Panc1 (cell line): ENCODE measurements at regions not wholly inside any gene's neighbourhood (a gene's known extent, or its start where the extent isn't known, plus 50 kb on each side); places are given as distances from the start of the nearest gene placed in this dataset.

ENCODE experiments used
- CTCF ChIP-seq: fragments of 450-650 bp; IDR thresholded peaks from 2 replicates; pipeline ENCODE4 v1.5.1; 2017; ENCODE audit warnings: mild to moderate bottlenecking
- POLR2AphosphoS5 ChIP-seq: IDR thresholded peaks from 2 replicates; pipeline ENCODE4 v1.6.1; 2012; ENCODE audit warnings: mild to moderate bottlenecking, low read depth, low read length, moderate library complexity
- REST ChIP-seq, 2 experiments: IDR thresholded peaks; 2 replicates each; pipeline ENCODE4 v1.6.1; 2011 to 2012; ENCODE audit warnings: low read depth in 2 of 2, control low read depth in 1 of 2, low read length in 1 of 2, mild to moderate bottlenecking in 1 of 2, moderate library complexity in 1 of 2; ENCODE audit not compliant: insufficient read depth in 1 of 2
- SIN3A ChIP-seq: IDR thresholded peaks from 2 replicates; pipeline ENCODE4 v1.6.1; 2012; ENCODE audit warnings: low read depth, mild to moderate bottlenecking, low read length, moderate library complexity, borderline replicate concordance; ENCODE audit not compliant: insufficient read depth

- TF ChIP-seq CTCF (no peak), POLR2AphosphoS5 (no peak), REST (IDR thresholded peaks at IDR 0.05; ENCODE audit: insufficient read depth in 1 of 2, low read depth in 2 of 2, low read length in 1 of 2) (no peak), SIN3A (no peak)
Observed at GRCh38 chr18:22268641-22269128, 99.3 kb downstream of the GATA6 start.
